Transverse colon (tissue), 4 donors: ENCODE measurements at regions not wholly inside any gene's neighbourhood (a gene's known extent, or its start where the extent isn't known, plus 50 kb on each side); places are given as distances from the start of the nearest gene placed in this dataset.
"Not testable (repeated sequence)": the region's sequence is repeated elsewhere in the genome, so short reads cannot be mapped to it uniquely, and the experiment has no call there.

ENCODE experiments used
- DNase-seq: peaks from one replicate; pipeline ENCODE4 v3.0.0-alpha.2; 2019
- H3K27ac ChIP-seq, 4 donors: fragments of 200-600 bp; sonication (generic); 2 replicates each; pipeline ENCODE4 v1.5.1; 2016 to 2018; ENCODE audit warnings: inconsistent platforms in 4 of 4
- H3K27me3 ChIP-seq: fragments of 200-600 bp; sonication (generic); 2 replicates; pipeline ENCODE4 v1.5.1; 2017; ENCODE audit warnings: inconsistent platforms
- H3K36me3 ChIP-seq, 4 donors: fragments of 200-600 bp; sonication (generic); 2 replicates each; pipeline ENCODE4 v1.5.1; 2017 to 2019; ENCODE audit warnings: inconsistent platforms in 4 of 4
- H3K4me1 ChIP-seq, 4 donors: fragments of 200-600 bp; sonication (generic); 2 replicates each; pipeline ENCODE4 v1.5.1; 2017 to 2020; ENCODE audit warnings: inconsistent platforms in 4 of 4
- H3K4me3 ChIP-seq, 4 donors: fragments of 200-600 bp; sonication (generic); 1 replicate in 1 of 4; 2 replicates in 3 of 4; pipeline versions ENCODE4 v1.5.1 to v1.6.1; 2017 to 2019; ENCODE audit warnings: inconsistent platforms in 4 of 4
- H3K9me3 ChIP-seq, 2 donors: fragments of 200-600 bp; sonication (generic); 2 replicates each; pipeline ENCODE4 v1.5.1; 2017 to 2019; ENCODE audit warnings: inconsistent platforms in 2 of 2
- CTCF ChIP-seq, 5 experiments: fragments of 200-600 bp in 3 of 5; fragments of 450-650 bp in 2 of 5; sonication (generic) in 3 of 5; IDR thresholded peaks; 1 replicate in 2 of 5; 2 replicates in 3 of 5; pipeline ENCODE4 v1.5.1; 2016 to 2017; ENCODE audit warnings: antibody characterized with exemption in 5 of 5, inconsistent platforms in 3 of 5, mild to moderate bottlenecking in 2 of 5, moderate library complexity in 1 of 5
- EP300 ChIP-seq: sonication (generic); formaldehyde crosslinking; IDR thresholded peaks from one replicate; pipeline ENCODE4 v1.6.1; 2017; ENCODE audit warnings: antibody characterized with exemption, low read depth
- POLR2A ChIP-seq: fragments of 450-650 bp; IDR thresholded peaks from one replicate; pipeline ENCODE4 v1.6.1; 2016; ENCODE audit warnings: antibody characterized with exemption, mild to moderate bottlenecking, moderate library complexity
- POLR2AphosphoS5 ChIP-seq, 3 donors: sonication (generic); formaldehyde crosslinking; IDR thresholded peaks; one replicate each; pipeline ENCODE4 v1.6.1; 2016; ENCODE audit warnings: antibody characterized with exemption in 3 of 3
- WGBS, 2 donors: methylation state at CpG; one replicate each; pipeline ENCODE4 v1.1.5; 2018; ENCODE audit warnings: low coverage in 1 of 2; 5-methylcytosine and 5-hydroxymethylcytosine counted together
- in situ Hi-C, 4 donors: fragments of 200-750 bp; cut with MboI; loops; one replicate each; pipeline versions ENCODE4 v1.15.0 to v1.15.1; 2017; ENCODE audit warnings: low sequenced_read_pairs in 3 of 4, low pct_ligation_motif_present in 1 of 4, low pct_unique_long_range_greater_than_20kb in 1 of 4
- intact Hi-C: fragments of 100-400 bp; cut with DNase I; formaldehyde crosslinking; loops from one replicate; pipeline ENCODE4 v1.15.1; 2023; ENCODE audit warnings: low total_unique reads

GRCh38 chr2:61604433-61604832, 66.3 kb upstream of the XPO1 start:
- no peaks in the 10 kb centered on the region for H3K36me3 ChIP-seq
- no peak overlapping the region for H3K27ac ChIP-seq
- TF ChIP-seq EP300 (no peak), CTCF (IDR thresholded peaks at IDR 0.05) (no peak), POLR2AphosphoS5 (IDR thresholded peaks at IDR 0.05) (no peak), POLR2A (no peak)
- no peaks in the 10 kb centered on the region for H3K4me1 ChIP-seq
- H3K9me3 ChIP-seq = no peaks in the 10 kb centered on the region
- intact Hi-C loops (no loop called here), in situ Hi-C loops (no loop called here)
- WGBS, 2 donors = 63 to 89% methylated on average over 1 to 2 of the region's 2 CpGs
- no peaks in the 10 kb centered on the region for H3K27me3 ChIP-seq
- H3K4me3 ChIP-seq = no peak overlapping the region
- DNase-seq = no peak

- H3K27me3 ChIP-seq, H3K4me3 ChIP-seq, intact Hi-C loops, in situ Hi-C loops, H3K9me3 ChIP-seq, H3K36me3 ChIP-seq, H3K4me1 ChIP-seq: not testable (repeated sequence)
- H3K27ac ChIP-seq = peak overlapping the region in 1 of 4 donors; percentile 25
- peak; percentile 43 for DNase-seq
- 74 to 77% methylated on average over 5 to 7 of the region's 7 CpGs for WGBS, 2 donors
Observed at GRCh38 chr2:61598515-61599156, 60.5 kb upstream of the XPO1 start.

- no peak for DNase-seq
- no peak for TF ChIP-seq POLR2A
- no peak for TF ChIP-seq EP300
- no peak for TF ChIP-seq CTCF (IDR thresholded peaks at IDR 0.05)
- TF ChIP-seq POLR2AphosphoS5 (IDR thresholded peaks at IDR 0.05) = no peak
- in situ Hi-C loops = no loop called here
- Histone ChIP-seq H3K4me3 (no peak overlapping the region), H3K27me3 (no peaks in the 10 kb centered on the region), H3K4me1 (no peaks in the 10 kb centered on the region), H3K27ac (no peak overlapping the region), H3K36me3 (no peaks in the 10 kb centered on the region), H3K9me3 (no peaks in the 10 kb centered on the region)
- 82 to 91% methylated on average over 8 to 9 of the region's 9 CpGs for WGBS, 2 donors
- intact Hi-C loops = no loop called here
Observed at GRCh38 chr2:61597300-61598289, 59.4 kb upstream of the XPO1 start.

GRCh38 chr2:61594201-61594600, 56.0 kb upstream of the XPO1 start:
- H3K4me1 ChIP-seq, H3K9me3 ChIP-seq, H3K27ac ChIP-seq, H3K36me3 ChIP-seq, intact Hi-C loops, H3K27me3 ChIP-seq, in situ Hi-C loops, DNase-seq, H3K4me3 ChIP-seq: not testable (repeated sequence)
- 85% methylated on average over 5 to 7 of the region's 7 CpGs for whole genome bisulfite sequencing, 2 donors

- intact Hi-C loops, in situ Hi-C loops, H3K27me3 ChIP-seq, DNase-seq, H3K4me1 ChIP-seq, H3K27ac ChIP-seq, H3K9me3 ChIP-seq, H3K36me3 ChIP-seq, H3K4me3 ChIP-seq: not testable (repeated sequence)
- 42 to 46% methylated on average over 3 of the region's 3 CpGs for WGBS, 2 donors
Observed at GRCh38 chr2:61593648-61594047, 55.5 kb upstream of the XPO1 start.
